GM19025 (cell line): ENCODE measurements at regions not wholly inside any gene's neighbourhood (a gene's known extent, or its start where the extent isn't known, plus 50 kb on each side); places are given as distances from the start of the nearest gene placed in this dataset.
"Not testable (repeated sequence)": the region's sequence is repeated elsewhere in the genome, so short reads cannot be mapped to it uniquely, and the experiment has no call there.

Source experiments
- ATAC-seq: cut with Tn5 transposase; IDR thresholded peaks from one replicate; pipeline ENCODE4 v1.9.1; 2021; ENCODE audit warnings: mild to moderate bottlenecking, low read depth, moderate library complexity; ENCODE audit not compliant: unreplicated experiment

DNA sequence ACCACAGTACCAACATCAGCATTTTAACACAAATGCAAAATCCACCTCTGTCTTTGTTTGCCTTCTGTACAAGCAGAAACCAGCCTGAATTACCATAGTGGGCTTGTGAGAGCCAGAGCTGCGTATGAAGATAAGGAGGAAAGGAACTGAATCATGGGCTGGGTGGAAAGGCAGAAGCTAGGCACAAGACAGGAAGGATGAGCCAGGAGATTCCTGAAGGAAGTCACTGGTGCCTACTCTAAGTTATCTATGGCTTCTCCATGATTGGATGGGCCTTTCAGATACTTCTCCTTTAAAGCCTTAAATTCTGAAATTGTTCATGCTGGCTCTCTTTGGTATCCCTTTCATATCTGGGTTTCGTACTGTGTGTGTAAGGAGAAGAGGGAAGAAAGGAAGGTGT, 140.6 kb downstream of the LCA5 start:
- ATAC-seq = no peak

DNA sequence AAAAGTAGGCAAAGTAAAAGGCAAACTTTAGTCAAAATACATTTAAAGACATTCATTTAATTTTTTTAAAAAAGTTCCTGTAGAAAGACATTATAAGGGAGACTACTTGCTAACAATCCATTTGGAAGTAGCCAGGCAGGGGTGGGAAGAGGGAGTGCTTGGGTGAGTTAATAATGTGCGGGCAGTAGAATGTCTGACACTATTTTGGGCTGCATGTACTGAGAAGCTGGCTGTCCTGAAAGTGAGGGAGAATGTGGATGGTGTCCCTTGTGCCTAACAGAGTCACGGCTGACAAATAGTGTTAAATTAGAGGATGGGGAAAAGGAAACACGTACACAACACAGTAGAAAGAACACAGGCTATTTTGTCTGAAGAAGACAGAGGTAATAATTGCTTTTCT, 142.5 kb downstream of the LCA5 start:
- ATAC-seq = no peak

DNA sequence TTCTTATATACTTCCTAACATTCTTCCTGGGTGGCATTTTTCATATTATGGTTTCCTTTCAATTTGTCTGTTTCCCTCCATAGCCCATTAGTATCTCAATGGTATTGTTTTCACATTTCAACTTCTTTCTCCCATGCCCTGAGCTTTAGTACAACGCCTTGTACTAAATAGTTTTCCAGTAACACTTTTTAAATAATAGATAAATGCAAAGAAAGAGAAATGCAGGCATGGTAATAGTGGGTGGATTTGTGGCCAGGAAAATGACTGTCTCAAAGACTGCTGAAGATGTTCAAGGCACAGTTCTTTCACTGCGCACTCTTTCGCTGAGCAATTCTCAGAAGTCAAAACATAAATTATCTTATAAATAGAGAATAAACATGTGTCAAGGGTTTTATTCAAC, 145.1 kb downstream of the LCA5 start:
- ATAC-seq = no peak

DNA sequence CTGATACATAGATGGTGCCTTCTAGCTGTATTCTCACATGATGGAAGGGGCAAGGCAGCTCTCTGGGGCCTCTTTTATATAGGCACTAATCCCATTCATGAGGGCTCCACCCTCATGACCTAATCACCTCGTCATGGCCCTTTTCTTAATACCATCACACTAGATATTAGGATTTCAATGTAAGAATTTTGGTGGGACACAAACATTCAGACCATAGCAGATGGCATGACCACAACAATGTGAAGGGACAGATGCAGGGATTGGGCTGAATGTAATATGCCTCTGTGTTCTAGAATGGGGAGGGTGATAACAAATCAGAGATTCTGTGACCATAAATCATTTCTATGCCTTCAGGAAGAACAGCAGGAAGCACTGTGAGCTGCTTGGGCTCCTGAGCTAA, 145.8 kb downstream of the LCA5 start:
- no peak for ATAC-seq

DNA sequence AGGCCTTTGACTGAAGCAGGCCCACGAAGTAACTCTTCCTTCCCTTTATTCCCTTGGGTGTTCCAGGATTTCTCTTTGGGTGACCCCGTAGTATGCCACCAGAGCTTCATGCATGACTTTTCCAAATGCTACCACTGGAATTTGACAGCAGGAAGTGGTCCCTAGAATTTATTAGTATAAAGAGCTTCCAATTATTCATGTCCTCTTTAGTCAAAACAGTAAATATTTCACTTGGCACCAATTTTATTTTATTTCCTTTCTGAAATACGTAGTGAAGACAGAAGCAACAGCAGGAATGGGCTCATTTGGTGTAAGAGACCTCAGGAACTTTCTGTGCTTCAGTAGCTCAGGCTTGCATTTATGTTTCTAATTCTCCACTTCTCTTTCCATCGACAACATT, 151.3 kb downstream of the LCA5 start:
- ATAC-seq = no peak

DNA sequence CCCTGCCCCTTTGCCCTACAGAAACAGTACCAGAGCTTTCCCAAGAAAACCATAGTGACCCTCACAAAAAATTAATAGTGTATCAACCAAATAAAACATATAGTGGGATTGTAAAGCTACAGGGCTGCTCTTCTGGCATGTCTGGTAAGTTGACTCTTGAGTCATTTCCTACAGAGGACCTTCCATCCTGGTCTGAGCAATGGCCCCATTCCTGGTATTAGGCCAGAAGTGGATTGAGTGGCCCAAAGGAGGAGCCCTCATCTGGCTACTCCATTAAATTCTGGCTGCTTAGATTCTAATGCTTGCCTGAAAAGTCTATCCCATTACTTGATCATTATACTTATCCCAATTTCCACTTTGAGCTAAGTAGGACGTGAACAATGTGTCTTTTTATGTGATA, 150.9 kb upstream of the HMGN3 start:
- ATAC-seq = no peak

DNA sequence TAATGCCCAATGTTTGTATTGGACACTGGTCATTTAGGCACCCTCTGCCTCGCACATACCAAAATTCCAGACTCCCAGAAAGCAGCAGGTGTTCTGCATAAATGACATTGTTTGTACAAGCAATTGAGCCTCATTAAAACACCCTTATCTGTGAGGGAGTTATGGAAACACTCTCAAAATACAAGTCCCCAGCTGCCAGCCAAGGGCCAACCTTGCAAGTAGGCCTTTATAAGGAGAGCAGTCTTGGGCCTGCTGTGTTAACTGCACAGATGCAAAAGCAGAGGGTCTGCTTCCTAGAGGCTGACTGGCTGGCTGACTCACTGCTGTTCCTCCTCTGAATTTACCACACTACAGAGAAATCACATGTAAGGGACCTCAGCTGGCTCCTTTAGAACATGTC, 150.4 kb upstream of the HMGN3 start:
- no peak for ATAC-seq

DNA sequence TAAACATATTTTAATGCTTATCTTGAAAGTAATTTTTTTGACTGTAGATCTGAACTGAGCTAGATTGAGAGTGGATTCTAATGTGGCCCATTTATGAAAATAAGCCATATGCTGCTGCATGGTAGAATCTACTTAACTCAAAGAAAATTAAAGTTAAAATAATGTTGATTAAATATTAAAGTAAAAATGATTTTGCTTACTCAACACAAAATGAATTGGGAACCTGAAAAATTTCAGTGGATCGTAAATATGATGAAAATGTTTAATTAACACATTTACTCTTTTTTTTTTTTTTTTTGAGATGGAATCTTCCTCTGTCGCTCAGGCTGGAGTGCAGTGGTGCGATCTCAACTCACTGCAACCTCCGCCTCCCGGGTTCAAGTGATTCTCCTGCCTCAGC, 144.5 kb upstream of the HMGN3 start:
- ATAC-seq = no peak

DNA sequence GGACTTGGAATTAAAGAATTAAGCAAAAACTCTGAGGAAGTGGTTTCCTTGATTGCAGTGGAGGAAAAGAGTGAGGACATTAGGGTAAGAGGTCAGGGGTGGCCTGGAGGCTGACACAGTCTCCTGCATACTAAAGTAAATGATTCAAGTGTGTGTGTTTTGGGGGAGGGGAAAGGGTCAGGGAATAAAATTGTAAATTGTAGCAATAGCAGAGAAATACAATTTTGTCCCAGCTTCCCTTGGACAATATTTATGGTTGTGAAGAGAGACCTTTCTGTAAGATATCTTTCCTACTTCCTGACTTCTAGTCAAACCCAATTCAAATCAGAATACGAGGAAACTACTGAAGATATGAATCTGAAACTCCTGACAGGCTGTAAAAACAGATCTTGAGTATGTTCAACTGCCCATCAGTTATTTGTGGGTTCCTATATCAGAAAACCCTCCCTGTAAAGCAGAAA, 143.4 kb upstream of the HMGN3 start:
- ATAC-seq = no peak

DNA sequence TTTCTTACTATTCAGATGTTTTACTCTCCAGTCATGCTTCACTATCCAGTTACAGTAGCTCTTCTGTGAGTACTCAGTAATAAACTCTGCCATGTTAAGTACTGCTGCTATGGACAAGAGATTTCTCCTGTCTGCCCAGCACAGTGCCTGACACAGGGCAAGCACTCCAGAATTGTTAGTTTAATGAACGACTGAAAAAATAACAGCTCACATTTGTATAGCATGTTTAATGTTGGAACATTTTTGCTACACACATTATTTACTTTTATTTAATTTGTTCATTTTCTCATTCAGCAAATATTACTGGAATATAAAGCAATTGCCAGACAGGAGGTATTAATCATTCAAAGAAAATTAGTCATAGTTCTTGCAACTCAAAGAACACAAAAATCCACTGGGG, 142.6 kb upstream of the HMGN3 start:
- ATAC-seq = no peak

DNA sequence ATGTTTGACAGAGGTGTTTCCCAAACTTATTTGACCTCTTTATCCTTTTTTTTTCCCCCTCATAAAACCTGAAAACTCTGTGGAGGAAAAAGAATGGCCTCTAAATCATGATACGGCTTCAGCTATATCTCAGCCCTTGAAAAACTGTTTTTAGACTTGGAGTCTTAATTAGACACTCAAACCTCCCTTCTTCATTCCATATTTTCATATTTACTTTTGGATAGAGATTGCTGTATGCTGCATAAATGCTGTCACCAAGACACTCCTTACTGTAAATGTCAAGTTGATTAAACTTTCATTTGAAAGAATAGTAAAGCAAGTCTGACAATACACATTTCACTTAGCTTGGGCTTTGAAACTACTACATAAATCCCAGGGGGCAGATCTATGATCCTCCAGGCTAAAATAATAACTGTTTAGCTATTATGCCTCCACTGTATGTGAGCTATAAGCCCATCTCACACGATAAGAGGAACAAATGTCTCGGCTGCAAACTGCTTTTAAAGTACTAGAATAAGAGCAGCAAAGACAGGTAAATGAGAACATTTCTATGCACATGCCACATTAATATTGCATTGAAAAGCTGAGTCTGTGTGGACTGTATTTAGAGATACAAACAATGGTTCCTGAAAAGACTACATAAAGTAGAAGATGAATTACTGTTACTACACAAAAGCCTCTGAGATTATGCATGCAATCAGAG, 141.3 kb upstream of the HMGN3 start:
- ATAC-seq = no peak

DNA sequence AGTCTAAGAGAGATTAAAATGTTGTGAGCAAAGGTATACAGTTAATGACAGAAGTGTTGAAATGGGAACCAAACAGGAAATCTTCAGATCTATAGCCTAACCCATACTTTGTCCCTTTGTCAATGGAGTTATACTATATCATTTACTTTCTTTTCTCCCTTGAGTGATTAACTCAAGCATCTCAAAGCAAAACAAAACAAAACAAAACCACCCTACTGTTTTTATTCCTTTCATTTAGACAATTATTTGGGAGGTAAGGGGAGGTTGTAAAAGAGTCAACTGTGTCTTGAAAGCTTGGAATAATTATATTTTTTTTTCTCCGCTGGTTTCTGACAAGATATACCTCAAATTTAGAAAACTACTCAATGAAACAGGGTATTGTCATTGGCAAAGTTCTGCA, 139.8 kb upstream of the HMGN3 start:
- ATAC-seq = no peak

DNA sequence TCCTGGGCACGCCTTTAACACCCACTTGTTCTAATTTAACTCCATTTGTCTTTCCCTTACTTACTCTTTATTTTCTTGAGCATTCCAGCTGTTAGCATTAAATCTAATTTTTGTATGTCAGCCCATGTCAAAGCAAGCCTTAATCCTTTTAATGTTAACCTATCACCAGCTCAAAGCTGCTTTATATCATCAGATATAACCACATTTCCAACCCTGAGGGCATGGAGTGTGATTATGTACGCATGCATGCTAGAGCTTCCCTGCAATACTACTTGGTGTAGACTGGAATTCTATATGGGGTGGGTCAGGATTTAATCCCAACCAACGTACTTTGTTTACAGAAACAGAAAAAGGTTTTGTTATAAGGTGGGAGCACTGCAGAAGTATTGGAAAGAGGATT, 139.4 kb upstream of the HMGN3 start:
- no peak for ATAC-seq

DNA sequence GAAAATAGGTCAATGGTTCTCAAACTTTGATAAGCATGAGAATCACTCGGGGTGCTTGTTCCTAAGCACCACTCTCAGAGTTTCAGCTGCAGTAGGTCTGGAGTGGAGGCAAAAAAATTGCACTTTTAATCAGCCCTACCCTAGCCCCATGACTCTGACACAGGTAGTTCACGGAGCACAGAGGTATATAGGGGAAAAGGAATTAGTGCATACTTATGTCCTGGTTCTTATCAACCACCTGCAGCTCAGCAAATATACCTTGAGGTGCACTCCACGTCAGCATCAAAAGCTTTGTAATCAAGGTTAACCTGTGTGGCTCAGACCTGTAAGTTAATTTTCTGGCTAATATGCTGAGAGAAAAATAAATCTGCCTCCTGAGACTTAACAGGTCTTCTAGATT, 138.8 kb upstream of the HMGN3 start:
- ATAC-seq = no peak

DNA sequence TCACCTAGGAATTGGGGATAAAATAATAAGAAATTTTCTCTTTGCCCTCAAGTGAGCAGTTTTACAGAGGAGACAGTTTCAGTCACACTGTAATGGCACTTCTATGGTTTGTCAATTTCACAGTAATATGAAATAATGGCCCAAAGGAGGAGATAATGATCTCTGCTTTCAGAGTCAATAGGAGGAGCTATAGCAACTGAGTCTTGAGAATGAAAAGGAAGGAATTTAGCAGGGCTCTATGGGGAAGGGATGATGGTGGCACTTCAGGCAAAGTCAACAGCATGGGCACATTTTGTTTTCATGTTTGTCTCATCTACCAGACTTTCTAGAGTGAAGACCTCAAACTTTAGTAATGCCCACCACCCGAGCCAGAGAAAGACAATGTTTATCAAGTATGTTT, 138.3 kb upstream of the HMGN3 start:
- no peak for ATAC-seq

DNA sequence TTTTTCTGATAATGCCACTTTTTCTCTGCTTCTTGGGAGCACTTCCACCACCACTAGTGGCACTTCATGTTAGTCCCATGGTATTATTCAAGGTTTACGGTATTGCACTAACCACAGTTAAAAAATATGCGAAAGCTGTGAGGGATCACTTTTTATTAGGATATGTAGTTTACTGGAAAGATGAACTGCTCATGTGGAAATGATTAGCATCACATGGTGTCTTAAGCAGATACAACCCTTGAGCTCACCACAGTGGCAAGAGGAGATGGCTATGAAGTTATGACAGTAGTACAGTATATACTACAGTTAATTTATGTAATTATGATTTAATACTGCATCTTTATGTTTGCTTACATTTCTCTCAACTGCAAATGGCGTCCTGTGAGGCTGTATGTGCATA, 134.5 kb upstream of the HMGN3 start:
- no peak for ATAC-seq

DNA sequence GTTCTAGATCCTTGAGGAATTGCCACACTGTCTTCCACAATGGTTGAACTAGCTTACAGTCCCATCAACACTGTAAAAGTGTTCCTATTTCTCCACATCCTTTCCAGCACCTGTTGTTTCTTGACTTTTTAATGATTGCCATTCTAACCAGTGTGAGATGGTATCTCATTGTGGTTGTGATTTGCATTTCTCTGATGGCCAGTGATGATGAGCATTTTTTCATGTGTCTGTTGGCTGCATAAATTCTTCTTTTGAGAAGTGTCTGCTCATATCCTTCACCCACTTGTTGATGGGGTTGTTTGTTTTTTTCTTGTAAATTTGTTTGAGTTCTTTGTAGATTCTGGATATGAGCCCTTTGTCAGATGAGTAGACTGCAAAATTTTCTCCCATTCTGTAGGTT, 129.0 kb upstream of the HMGN3 start:
- not testable (repeated sequence) for ATAC-seq

DNA sequence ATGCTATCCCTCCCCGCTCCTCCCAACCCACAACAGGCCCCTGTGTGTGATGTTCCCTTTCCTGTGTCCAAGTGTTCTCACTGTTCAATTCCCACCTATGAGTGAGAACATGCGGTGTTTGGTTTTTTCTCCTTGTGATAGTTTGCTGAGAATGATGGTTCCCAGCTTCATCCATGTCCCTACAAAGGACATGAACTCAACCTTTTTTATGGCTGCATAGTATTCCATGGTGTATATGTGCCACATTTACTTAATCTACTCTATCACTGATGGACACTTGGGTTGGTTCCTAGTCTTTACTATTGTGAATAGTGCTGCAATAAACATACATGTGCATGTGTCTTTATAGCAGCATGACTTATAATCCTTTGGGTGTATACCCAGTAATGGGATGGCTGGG, 126.6 kb upstream of the HMGN3 start:
- ATAC-seq = not testable (repeated sequence)

DNA sequence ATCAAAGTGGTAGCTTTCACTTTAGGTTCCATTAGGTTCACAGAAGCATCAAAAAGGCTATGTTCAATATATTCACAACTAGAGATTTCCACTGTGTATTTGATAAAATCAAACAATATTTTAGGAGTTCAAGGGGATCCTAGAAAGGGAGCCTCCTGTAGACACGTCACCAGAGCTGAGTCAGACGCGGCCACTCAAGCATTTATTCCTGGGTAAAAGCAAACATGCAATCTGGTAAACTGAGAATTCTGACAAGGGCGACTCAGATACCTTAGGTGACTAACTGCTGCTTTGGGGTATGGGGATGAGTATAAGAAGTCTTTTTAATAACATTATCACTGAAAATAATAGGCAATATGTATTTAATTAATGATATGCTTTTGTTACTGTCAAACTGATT, 118.7 kb upstream of the HMGN3 start:
- ATAC-seq = no peak

DNA sequence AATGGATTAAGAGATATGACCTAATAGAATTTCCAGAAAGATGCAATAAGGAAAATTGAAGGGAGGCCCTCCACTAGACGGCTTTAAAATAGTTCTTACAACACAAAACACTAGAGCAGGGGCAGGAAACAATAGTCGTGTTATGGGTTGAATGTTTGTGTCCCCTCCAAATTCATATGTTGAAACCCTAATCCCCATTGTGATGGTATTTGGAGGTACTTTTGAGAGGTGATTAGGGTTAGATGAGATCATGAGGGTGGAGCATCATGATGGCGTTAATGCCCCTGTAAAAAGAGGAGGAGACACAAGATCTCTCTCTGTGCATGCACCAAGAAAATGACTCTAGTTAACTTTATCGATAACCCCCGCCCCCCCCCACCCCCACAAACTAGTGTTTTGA, 104.0 kb upstream of the HMGN3 start:
- no peak for ATAC-seq

DNA sequence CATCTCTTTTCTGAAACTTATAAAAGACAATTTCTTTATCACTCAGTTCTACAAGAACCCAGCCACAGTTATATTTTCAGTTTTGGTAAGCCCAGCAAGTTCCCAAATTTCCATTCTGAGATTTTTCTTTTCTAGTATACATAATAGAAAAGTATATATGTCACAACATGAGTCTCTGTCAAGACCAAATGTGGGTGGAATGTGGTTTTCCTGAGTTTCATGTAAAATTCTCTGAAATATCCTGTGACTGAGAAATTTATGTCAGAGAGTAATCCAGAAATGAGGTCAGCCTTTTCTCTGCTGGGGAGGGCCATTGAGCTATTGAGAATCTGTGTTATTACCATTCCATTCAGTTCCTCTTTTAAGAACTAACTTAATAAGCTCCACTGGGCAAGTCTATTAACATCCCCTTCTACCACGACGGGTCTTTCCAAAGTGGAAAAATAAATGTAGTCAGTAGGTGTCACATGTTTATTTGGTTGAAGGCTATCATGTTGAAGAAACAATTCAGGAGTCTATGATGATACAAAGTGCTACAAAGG, 100.7 kb upstream of the HMGN3 start:
- peak; percentile 85 for ATAC-seq

DNA sequence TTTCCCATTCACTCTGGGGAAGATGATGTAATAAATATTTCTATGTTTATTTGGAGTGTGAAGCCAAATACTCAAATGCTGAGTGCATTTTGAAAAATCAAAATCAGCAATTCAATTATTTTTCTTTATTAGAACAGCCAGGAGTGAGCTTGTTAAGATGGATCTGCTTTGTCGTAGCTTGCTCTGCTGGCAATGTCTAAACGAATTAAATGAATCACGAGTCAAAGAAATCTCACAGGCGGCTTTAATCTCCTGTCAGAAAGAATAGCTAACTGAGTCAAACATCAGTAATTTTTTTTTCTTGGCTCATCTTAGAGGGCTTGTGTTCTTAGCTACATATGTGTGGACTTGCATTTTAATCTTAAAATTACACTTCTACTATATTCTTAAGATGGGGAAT, 100.2 kb upstream of the HMGN3 start:
- ATAC-seq = no peak

DNA sequence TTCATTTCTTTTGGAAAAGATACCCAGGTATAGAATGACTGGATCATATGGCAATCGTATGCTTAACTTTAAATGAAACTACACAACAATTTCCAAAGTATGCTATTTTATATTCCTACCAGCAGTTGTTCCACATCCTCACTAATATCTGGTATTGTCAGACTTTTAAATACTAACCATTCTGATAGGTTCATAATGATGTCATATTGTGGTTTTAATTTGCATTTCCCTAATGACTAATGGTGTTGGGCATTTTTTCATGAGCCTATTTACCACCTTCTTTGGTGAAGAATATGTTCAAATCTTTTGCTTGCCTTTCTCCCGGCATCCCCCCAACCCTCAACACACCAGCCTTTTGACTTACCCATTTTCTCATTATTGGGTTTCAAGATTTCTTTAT, 96.2 kb upstream of the HMGN3 start:
- ATAC-seq = no peak
